ENCODE measurements at regions not wholly inside any gene's neighbourhood (a gene's known extent, or its start where the extent isn't known, plus 50 kb on each side); places are given as distances from the start of the nearest gene placed in this dataset.

- DNase-seq = no peak
Measured at GRCh38 chr7:156475179-156475578, 165.4 kb upstream of the RNF32 start.

DNA sequence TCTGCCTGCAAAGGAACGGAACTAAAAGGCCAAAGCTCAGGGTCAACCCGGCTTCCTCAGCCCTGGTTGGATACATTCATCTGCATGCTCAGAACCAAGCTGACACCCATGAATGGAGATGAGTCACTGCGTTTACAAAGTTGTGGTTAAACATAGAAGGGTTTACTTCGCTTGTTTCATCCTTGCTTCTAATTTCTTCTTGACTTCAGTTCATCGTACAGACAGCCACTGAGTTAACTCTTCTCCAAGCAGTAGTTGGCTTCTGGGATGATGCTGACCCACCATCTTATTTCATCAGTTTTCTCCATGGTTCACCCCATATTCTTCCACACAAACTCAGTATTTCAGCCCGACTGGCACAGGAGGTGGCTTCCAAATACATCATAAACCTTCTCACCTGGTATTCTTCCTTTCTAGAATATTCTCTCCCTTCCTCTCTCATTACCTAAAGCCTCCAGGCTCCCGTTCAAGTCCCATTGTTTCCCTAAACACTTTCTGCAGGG is 166.3 kb upstream of the RNF32 start:
- DNase-seq = no peak

DNA sequence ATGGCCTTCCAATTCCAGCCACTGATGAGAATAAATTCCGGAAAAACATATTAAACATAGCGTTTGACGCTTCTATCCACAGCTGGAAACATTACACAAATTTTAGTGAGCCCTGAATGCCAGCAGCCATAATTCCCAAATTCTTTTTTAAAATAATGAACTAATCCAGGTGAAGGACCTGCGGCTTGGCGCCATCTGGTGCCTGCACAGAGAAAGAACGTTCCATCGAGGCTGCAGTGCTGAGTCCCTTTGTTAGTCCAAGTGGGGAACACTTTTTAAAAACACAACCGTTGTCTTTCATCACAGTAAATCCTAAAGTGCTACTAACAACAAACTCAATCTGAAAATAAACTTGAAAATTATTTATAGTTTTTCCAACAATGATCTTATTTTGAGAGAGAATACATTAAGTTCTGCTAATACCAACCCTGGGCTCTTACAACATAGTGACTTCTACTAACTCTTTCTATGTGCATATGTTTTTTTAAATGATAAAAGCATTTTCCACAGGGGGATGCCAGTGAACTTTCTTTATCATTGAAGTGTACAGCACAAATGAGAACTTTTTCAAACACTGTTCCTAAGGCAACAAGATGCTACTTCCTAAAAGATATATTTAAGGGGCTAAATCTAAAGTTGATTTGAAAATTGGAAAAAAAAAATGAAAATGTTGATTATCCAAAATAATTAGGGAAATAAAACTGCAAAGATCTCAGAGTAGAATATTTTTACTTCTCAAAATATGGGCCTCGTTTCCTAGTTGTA is 166.9 kb upstream of the RNF32 start:
- DNase-seq = no peak

GRCh38 chr7:156472267-156472666 is 168.3 kb upstream of the RNF32 start:
- DNase-seq = no peak

GRCh38 chr7:156470399-156471320 is 169.9 kb upstream of the RNF32 start:
- no peak for DNase-seq

GRCh38 chr7:156466955-156467625 is 173.5 kb upstream of the RNF32 start:
- DNase-seq = no peak

DNA sequence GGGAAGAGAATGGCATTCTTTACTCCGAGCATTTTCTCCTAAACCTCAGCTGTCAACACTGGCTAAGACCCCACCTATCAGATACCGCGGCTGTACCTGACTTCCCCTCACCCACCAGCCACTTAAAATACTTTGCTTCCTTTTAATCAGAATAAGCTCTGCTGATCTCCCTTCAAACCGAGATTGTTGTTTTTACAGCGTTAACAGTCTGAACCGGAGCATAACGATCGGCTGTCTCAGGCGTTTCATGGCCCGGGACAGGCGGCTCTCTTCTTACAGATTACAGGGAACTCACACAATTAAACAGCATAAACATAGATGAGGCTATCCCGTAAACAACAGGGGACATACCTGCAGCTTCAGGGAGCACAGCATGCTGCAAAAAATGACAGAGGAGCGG is 174.3 kb upstream of the RNF32 start:
- DNase-seq = no peak

GRCh38 chr7:156465186-156465585 is 175.4 kb upstream of the RNF32 start:
- DNase-seq = no peak

DNA sequence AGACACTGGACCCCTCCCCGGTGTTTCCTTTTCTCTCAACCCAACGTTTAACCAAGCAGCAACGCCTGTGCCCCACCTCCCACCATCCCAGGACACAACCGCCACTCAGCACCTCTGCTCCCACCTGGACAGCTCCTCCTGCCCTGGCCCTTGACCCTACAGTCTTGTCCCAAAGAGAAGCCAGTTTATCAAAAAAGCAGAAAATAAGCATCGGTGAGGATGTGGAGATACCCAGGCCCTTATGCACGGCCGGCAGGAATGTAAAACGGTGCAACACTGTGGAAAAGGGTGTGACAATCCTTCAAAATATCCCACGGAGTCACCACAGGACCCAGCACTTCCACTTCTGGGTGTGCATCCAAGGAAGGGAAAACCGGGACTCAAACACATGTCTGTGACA is 176.2 kb upstream of the RNF32 start:
- DNase-seq = no peak

DNA sequence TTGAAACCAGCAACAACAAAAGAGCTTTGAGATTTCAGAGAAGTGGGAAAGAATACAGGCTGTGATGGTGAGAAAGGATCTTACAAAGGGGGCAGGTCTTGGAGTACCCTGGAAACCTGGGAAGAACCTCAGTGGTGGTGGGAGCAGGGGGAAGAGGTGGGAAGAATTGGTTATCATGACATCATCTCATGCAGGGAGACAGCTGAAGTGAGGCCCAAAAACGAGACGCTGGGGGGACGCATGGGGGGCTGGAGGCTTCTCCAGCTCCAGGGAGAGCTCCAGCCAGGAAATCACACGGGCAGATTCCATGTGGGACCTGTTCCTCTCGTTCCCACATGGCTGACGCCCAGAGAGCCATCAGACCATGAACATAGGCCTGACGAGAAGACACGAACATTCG is 177.3 kb upstream of the RNF32 start:
- no peak for DNase-seq

- DNase-seq = no peak
Measured at GRCh38 chr7:156461881-156462665, 178.5 kb upstream of the RNF32 start.

DNA sequence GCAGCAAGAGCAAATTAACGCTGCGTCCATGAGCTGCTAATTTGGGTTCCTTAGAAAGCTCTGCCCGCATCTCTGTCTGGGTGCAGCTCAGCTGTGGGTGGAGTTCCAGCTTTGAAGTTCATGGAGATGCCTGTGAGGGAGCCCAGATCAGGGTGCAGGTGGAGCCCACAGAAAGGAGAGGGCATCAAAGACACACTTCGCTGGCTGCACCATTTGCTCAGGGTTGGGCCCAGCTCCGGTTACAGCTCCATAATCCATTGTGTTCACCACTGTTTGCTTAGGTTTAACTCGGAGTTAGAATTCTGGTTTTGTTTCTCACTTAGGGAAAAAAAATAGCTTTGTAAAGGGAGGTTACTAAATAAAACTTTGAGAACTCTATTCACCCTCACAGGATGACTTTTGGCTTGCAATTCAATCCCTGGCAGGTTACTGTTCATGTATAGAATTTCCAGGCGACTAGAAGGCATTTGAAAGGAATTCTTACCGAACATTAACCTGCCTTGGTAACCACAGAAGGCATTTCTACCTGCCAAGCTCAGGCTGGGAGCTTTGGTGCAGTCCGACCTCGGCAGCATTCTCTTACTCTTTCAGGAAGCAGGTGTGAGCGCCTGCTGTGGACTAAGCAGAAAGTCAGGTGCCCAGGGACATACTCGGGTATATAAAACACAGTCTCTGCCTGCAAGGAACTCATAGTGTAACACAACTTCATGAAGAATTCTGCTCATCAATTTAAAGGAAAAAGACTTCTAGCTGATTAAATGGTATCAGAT is 179.5 kb upstream of the RNF32 start:
- DNase-seq = no peak

GRCh38 chr7:156459582-156459981 is 181.0 kb upstream of the RNF32 start:
- DNase-seq = no peak

DNA sequence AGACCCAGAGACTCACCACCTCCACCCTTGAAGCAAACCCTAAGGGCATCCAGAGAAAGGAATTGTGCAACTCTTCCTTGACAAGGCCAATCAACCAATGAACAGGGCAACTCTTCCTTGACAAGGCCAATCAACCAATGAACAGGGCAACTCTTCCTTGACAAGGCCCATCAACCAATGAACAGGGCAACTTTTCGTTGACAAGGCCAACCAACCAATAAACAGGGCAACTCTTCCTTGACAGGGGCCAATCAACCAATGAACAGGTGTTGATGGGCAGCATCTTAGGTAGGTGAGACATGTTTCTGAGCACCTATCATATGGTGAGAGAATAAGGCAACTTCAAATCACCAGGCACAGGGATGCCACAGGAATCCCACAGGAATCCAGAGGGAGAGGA is 181.5 kb upstream of the RNF32 start:
- DNase-seq = no peak

- DNase-seq = no peak
Measured at GRCh38 chr7:156458011-156458410, 182.6 kb upstream of the RNF32 start.

DNA sequence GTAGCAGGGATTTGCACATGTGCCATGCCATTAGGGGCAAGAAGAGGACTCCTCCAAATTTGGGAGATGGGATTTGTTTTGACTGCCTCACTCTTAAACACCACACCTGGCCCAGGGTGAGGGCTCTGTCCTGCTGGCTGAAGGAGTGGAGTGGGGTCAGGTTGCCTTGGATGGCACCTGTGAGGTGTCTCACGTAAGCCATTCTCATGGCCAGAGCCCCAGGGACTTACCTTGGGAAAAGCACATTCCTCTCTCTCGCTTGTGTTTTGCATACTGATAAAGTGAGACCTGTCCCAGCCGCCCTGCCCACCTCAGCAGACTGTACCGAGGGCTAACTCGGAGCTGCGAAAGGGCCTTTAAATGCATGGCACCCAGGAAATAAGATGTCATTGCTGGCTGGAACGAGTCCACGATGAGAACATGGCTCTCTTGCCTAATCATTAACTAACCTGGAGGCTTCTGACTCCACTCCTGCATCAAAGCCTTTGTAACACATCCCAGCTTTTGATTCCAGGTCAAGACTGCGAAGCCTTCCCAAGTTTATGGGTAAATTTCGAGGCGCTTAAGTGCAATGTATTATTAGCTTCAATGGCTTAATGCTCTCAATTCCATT is 184.0 kb upstream of the RNF32 start:
- no peak for DNase-seq

- DNase-seq = no peak
Measured at GRCh38 chr7:156456032-156456431, 184.5 kb upstream of the RNF32 start.

GRCh38 chr7:156450473-156450872 is 190.1 kb upstream of the RNF32 start:
- DNase-seq = no peak

- DNase-seq = no peak
Measured at GRCh38 chr7:156448918-156449317, 191.7 kb upstream of the RNF32 start.

DNA sequence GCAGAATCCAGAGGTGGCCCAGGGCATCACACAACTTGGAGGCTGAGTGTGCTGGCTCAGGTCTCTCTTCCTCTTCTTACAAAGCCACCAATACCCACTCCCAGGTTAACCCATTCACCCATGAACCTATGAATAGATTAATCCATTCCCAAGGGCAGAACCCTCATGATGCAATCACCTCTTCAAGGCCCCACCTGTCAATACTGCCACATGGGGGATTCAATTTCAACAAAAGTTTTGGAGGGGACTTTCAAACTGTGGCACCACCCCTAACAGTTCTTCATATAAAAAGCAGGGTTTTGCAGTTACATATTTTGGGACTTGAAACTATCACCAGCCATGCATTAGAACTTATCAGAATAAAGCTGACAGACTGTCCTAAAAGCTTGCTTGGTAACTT is 193.6 kb upstream of the RNF32 start:
- DNase-seq = no peak
